Posterior vena cava (tissue), 2 donors: ENCODE measurements at regions not wholly inside any gene's neighbourhood (a gene's known extent, or its start where the extent isn't known, plus 50 kb on each side); places are given as distances from the start of the nearest gene placed in this dataset.

Source experiments
- DNase-seq: peaks from one replicate; pipeline ENCODE4 v3.0.0-alpha.2; 2020; ENCODE audit warnings: low spot score
- intact Hi-C, 2 donors: fragments of 100-400 bp; cut with DNase I; formaldehyde crosslinking; loops; one replicate each; pipeline versions ENCODE4 v1.14.1 to v1.14.2; 2022 to 2023
- donor health status: DM: yes; HTN: yes; CAD: no.
- donor health status: DM: yes; HTN: yes; CAD: no.

DNA sequence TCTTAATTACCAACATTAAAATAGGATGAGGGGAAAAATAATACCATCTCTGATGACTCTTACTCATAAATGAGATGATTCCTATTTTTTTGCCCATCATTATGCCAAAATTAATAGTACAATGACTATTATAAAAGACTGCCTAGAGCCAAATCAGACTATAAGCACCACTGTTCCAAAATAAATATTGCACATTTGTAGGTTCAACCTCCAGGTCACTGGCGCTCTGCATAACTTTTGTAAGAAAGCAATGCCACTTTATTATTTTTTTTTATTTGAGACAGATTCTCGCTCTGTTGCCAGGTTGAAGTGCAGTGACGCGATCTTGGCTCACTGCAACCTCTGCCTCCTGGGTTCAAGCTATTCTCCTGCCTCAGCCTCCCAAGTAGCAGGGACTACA is 142.5 kb upstream of the SP8 start:
- intact Hi-C loops = no loop called here
- no peak for DNase-seq

DNA sequence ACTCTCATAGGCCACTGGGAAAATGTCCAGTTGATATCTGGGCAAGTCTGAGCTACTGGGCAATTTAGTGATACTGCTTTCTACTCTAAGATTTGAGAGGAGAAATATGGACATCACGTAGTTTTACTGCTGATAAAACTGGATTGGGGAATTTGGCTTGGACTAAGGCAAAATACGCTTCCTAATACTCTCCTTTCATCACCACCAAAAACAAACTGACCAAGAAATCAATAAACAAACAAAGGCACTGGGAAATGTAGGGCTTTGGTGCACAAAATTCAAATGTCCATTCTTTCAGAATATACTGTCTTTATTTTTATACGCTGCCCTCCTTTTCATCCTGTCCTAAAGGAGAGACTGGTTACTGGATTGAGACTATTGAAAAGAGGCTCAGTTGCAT is 145.1 kb upstream of the SP8 start:
- DNase-seq = no peak
- intact Hi-C loops = no loop called here

DNA sequence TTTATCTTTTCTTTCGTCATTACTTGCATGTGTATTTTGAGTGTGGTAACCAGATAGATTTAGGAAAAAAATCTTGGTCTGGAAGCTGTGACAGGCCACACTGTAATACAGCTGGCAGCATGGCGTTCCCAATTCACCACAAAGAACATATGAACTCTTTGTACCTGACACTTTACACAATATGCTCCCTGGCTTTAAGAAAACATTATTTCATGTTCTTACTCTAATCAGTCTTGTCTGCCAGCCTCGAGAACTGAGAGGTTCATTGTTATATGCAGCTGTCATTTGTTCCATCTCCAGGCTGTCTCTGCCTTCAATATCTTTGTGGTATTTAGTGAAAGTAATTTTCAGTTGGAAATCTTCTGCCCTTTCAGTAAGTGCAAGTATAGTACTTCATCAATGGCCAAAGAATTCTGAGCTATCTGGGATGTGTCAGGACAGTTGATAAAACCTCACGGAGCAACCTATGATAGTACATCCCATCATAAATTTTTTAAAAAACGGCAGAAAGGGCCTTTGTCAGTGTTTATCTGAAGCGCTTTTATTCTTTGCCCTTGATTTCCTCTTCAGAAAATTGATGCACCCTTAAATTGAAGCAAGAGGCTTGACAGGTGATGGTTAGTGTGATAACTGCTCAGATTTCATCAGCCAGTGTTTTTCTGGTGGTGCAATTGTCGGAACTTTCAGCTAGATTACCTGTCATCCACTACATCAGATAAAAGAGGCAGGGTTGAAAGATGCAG is 146.3 kb upstream of the SP8 start:
- intact Hi-C loops = no loop called here
- DNase-seq = no peak

DNA sequence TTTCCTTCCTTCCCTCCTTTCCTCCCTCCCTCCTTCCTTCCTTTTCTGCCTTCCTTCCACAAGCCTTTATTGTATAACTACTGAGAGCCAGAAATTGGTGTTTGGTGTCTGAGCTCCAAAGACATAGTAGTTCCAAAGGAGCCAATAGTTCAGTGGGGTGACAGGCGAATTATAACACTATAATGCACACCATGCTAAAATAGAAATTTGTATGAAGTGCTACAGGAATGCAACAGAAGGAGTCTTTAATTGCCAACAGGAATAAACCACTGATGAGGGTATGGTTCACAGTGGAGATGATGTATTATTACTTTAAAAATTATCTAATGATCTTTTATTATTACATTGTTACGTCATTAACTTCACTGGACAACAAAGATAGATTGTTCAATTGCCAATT is 158.8 kb upstream of the SP8 start:
- no peak for DNase-seq
- intact Hi-C loops = no loop called here

DNA sequence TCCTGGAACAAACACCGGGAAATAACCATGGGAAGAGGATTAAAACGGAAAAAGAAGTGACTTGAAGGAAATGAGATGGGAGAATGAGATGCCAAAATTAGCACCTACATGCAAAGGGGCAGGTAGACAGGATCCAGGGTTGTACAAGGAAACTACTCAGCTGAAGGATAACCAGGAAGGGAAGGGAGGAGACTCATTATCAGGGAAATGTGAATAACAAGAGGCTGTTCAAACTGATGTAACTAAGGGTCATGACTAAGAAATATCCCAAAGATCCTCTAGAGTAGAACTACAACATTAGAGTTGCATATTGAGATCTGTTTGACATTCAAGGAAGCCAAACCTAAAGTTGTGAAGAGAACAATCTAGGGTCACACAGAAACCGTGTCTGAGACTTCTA is 166.2 kb upstream of the SP8 start:
- intact Hi-C loops = no loop called here
- no peak for DNase-seq

DNA sequence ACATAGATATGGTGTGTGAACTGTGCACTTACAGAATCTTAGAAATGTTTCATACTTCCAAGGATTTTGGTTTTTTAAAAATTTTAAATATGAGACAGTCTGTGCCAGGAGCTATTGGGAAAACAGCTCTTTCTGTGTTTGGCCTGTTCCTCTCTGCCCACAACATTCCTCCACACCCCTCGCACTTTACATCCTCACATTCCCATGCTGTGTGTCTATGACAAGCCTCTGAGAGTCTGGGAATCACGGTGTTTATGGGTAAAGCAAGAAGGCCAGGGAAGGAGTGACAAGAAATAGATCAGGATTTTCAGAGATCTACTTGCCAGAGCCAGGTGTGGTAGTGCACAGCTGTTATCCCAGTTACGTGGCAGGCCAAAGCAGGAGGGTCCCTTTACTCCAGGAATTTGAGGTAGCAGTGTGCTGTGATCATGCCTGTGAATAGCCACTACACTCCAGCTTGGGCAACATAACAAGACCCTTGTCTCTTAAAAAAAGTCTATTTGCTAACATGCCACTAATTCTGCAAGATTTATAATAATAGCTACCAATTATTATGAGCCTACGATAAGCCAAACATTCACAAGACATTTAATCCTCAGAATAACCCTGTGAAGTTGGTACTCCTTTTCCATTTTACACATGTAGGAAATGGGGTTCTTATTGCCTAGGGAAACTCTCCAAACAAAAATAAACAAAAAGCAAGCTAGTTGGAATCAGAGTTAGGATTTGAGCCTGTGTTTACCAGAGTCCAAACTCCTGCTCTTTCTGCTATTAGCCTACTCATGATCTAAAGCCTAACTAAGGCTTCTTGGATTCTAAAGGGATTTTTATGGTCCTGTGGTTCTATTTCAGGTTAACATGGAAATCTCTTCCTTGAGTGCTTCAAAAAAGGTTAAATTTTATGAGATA is 168.3 kb upstream of the SP8 start:
- no peak for DNase-seq
- intact Hi-C loops = no loop called here

DNA sequence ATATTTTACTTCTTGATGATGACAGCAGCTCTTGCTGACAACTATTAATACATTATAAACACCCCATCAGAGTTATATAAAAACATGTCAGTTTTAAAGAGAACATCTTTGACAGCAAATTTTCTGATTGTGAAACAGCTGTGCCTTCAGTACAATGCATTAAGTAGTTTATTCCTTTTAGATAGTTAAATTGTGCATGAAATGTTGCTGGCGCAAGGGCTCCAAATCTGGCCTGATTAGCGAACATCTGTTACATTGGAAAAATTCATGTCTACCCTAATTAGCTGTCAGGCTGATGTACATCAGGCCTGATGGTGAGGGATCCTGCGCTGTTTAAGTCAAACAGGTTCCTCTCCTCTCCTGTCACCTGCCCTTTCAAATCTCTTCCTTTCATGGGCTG is 171.9 kb upstream of the SP8 start:
- no peak for DNase-seq
- intact Hi-C loops = no loop called here

DNA sequence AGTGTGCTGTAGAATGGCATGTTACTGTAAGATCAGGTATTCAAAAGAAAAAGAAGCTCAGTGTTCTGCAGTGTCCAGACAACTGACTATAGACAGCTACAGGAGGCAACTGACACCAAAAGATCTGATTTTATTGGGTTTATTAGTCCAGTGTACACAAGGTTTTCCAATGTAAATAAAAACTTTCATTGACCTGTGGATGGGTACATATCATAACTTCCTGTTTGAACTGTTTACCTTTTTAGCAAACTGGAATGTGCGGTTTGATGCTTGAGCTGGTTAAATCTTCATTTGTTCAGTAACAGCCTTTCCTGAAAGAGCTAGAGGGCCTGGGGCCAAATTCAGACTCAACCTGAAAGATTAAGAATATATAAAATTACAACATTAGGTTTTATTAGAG is 172.6 kb upstream of the SP8 start:
- DNase-seq = no peak
- intact Hi-C loops = no loop called here

DNA sequence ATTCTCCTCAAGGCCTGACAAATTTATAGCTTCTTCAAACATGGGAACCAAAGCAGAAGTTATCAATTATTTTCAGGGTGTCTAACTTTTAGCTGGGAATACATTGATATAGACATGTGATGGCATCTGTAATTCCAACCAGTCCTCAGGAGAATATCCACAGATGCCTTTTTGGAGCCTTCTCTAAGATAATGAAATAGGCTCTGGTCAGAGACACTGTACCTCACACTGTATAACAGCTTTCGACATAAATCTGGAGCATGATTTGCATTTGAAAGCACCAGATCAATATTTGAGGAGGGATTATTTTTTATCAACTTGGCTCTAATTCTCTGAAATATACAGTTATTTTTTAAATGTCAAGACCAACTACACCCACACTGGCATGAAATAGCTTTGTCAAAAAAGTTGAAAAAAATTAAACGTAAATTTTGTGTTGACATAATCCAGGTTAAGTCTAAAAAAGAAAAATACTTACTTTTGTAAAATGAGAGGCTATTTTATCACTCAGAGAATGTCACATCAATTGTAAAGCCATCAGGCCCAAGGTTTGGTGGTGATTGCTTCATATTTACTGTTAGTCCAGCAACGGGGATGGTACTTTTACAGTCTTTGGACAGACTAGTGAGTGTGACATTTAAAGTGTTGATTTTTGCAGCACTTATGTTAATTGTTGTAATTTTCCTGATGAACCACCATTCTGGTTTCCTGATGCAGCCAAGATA is 177.0 kb upstream of the SP8 start:
- intact Hi-C loops = no loop called here
- DNase-seq = no peak

DNA sequence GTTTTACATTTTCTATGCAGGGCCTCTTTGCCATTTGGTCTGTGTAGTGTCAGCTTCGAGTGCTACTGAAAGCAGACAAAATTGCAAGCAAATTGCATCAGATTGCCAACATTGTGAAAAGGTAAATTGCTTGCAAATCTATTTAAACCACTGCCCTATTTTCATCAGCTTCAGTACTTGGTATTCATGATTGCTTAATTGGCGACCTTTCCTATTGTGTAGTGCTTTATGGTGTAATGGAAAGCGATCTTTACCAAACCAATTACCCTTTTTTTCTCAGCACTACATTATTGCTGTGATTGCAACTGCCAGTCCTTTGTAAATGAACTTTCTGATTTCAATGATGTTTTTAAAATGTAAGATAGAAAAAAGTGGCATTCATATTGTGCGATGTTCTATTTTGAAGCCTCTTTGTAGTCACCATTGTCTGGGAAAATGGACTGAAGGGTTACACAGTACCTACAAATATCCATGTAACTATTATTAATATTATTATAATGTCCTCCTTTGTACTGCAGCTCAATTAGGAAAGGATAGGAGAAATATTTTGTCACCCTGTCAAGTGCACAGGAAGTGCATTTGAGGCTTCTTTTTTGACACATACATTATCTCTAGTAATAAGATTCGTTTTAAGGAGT is 177.7 kb upstream of the SP8 start:
- intact Hi-C loops = no loop called here
- DNase-seq = no peak

DNA sequence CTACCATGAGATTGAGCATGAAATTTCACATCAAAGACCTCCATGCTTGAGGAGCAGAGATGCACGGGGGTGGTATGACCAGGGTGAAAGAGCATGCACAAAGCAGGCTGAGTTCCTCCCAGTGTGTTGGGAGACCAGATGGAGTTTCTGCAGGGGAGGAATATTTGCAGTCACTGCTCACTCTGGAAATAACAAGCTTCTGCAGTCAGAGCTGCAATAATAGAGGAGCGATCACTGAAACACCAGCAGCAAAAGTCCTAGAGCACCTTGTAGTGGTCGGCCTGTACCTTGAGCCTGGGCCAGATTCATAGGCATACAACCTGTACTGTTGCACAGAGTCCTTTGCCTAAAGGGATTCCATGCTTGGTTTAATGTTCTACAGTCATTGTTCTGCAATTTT is 184.5 kb upstream of the SP8 start:
- intact Hi-C loops = no loop called here
- no peak for DNase-seq

DNA sequence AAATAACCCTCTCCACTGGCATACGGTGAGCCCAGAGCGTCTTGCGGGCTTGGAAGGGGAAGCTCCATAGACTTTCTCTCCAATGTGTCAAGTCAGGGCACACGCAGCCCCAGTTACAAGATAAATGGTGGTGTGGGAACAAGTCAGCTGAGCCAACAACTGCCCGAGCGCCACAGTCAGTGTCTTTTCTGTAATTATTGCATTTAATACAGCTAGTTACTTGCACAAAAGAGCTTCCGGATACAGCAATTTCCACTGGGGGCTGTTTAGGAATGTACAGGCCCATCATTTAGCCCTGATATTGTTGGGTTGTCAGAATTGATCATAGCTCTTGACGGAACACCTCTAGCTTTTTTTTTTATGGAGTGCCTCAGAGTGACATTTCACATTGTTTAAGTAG is 193.5 kb upstream of the SP8 start:
- intact Hi-C loops = no loop called here
- no peak for DNase-seq

DNA sequence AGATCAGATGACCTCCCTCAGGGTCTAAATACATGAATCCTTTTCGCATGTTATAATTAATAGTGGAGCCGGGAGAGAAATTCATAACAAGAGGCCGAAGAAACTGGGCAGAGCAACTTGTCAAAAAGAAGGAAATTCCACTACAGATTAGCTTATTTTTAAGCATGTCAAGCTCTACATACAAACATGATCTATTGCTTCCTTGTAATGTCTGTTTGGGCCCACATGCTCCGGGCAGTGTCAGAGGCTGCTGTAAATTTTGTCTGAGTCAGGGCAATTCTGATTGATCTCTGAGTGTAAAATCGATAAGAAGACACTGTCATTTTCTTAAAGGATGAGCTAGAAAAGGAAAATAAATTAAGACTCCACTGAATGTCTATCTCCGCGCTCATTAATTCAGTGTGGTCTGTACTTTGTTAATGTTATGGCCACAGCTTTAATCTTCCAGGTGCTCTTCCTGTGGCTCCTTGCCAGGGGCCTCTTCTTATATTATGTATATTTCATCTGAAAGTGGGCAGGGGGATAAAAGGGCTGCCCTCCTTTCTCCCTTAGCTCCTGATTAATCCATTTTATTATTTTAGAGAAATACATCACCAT is 194.1 kb upstream of the SP8 start:
- intact Hi-C loops = no loop called here
- DNase-seq = no peak

DNA sequence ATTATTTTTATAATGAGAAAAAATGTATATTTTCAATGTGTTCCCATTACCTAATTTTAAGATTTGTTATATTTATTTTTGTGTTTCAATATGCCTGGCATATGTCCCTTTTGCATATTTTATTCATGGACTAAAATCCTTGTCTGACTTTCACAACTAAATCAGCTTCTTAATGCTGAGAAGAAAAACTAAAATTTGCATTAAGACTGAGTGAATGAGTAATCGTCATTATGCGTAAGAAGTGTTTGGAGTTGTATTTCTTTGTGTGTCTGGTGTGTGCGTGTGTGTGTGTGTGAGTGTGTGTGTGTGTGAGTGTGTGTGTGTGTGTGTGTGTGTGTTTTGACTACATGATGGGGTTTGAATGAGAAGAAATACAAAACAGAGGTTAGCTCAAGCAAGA is 201.7 kb upstream of the SP8 start:
- intact Hi-C loops = no loop called here
- DNase-seq = no peak

DNA sequence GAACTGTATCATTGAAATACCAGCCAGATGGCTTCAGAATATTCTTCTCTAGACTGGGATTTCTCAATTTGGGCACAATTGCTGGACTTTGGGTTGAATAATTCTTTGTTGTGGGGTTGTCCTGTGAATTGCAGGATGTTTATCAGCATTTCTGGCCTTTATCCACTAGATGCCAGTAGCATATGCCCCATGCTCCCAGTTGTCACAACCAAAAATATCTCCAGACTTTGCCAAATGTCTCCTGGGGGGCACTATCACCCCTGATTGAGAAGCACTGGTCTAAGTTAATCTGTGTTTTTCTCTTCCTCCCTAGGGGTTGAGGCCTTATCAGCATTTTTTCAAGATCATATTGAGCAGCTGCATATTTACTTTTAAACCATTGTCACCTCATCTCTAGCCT is 204.9 kb upstream of the SP8 start:
- intact Hi-C loops = no loop called here

DNA sequence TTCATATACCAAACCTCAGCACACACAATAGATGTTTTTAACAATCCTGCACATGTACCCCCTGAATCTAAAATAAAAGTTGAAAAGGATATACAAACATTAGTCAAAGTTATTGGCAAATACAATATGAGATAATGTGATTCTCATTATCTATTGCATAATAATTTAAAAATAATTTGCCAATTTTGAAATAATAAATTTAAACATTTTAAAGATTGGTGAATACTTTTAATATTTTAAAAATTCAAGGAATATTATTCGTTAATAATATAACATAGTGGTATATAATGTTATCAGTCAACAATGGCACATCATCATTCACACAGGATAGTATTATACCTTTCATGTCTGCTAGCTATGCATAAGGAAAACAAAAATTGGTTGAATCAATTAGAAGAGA is 207.0 kb upstream of the SP8 start:
- no peak for DNase-seq

More for the DNA sequence above, 204.9 kb upstream of the SP8 start:
- DNase-seq = no peak

DNA sequence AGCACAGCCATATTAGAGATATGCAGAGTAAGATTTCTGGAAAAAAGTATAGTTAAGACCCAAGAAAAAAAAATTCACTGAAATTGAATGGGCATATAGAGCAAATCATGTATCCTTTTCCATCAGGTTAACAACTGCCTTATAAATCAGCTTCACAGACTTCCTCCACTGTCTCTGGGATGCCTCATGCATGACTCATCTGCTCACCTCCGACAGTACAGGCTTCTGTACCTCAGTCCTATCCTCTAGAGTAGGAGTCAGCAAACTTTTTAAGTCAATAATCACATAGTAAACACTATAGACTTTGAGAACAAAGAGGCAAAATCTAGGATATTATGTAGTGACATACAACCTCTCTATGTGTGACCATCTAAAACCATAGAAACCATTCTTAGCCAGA is 211.6 kb upstream of the SP8 start:
- no peak for DNase-seq
- intact Hi-C loops = no loop called here

More for the DNA sequence above, 207.0 kb upstream of the SP8 start:
- intact Hi-C loops = no loop called here

DNA sequence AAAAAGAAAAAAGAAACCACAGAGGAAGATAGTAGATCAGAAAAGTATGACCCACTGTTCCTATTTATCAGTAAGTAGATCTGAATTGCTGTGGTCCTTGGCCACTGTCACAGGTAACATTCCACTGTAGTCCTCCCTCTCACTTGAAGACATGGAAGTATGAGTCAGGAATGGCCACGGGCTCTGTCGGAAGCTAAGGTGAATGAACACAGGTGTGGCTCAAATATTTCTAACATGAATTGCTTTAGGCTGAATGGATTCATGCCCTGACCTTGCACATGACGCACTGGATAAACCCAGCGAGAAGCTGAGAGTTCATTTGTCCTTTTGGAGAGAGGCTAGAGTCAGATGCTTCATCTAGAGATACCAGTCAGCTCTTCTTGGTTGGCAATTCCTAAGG is 224.5 kb upstream of the SP8 start:
- no peak for DNase-seq
- intact Hi-C loops = no loop called here

DNA sequence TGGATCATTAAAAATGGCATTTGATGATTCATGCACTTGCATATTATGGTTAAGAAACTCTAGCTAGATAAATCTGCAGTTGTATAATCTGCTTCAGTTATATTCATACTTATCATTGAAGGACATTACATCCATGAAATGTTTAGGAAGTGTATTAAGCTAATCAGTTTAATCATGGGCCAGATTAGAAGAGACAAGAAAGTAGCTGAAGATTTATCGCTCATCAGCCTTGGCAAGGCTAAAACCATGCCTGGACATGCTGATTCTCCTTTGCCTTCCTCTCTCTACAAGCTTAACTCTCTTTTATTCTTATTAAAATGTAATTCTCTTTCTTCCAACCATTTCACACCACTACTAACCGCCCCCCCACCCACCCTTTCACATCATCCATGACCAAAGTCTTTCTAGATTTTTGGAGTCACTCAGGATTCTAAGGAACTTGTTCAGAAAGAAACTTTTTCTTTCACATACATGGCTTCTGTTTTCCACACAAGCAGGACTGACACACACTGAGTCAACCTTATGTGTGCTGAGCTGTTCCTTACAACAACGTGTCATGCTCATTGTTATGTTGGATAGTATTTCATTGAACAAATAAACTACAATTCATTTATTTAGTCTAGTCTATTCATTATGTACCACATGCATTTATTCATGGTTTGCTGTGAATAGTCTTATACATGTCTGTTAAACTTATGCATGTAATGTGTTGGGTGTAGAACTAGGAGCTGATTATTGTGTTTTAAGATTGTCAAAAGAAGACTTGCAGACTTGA is 227.3 kb upstream of the SP8 start:
- intact Hi-C loops = no loop called here

More for the DNA sequence above, 227.3 kb upstream of the SP8 start:
- DNase-seq = no peak
